HFFc6 (cell line): ENCODE measurements at regions not wholly inside any gene's neighbourhood (a gene's known extent, or its start where the extent isn't known, plus 50 kb on each side); places are given as distances from the start of the nearest gene placed in this dataset.
"Not testable (repeated sequence)": the region's sequence is repeated elsewhere in the genome, so short reads cannot be mapped to it uniquely, and the experiment has no call there.

ENCODE experiments used
- DNase-seq: peaks from one replicate; pipeline ENCODE4 v3.0.0-alpha.2; 2018
- H3K27ac Mint-ChIP-seq: 2 replicates; pipeline ENCODE4 v1.8.0; 2020; ENCODE audit warnings: mild to moderate bottlenecking, mixed read lengths
- H3K27me3 Mint-ChIP-seq: 2 replicates; pipeline ENCODE4 v1.8.0; 2021; ENCODE audit warnings: mild to moderate bottlenecking, moderate library complexity, mixed read lengths; ENCODE audit not compliant: insufficient read depth
- H3K36me3 Mint-ChIP-seq: 2 replicates; pipeline ENCODE4 v1.8.0; 2021; ENCODE audit warnings: low read depth, mixed read lengths
- H3K4me1 Mint-ChIP-seq: 2 replicates; pipeline ENCODE4 v1.8.0; 2020; ENCODE audit warnings: low read depth, mixed read lengths
- H3K4me3 Mint-ChIP-seq: 2 replicates; pipeline ENCODE4 v1.8.0; 2020; ENCODE audit warnings: mild to moderate bottlenecking, moderate library complexity, mixed read lengths
- H3K9me3 Mint-ChIP-seq: 2 replicates; pipeline ENCODE4 v1.8.0; 2020; ENCODE audit warnings: mild to moderate bottlenecking, mixed read lengths
- TF ChIP-seq, protein P1 (sequence below): fragments of 200-600 bp; sonication (generic); IDR thresholded peaks from 2 replicates; pipeline ENCODE4 v1.5.0; 2021; ENCODE audit warnings: antibody characterized with exemption, mild to moderate bottlenecking

- Mint-ChIP-seq H3K36me3 (no peaks in the 10 kb centered on the region), H3K4me1 (no peaks in the 10 kb centered on the region), H3K4me3 (no peak overlapping the region), H3K27ac (no peak overlapping the region), H3K27me3 (0 out of 2 replicates have a peak, but pooled peaks cover 2% of the 10 kb centered on the region), H3K9me3 (peaks cover 35% of the 10 kb centered on the region)
- TF ChIP-seq, protein P1, sequence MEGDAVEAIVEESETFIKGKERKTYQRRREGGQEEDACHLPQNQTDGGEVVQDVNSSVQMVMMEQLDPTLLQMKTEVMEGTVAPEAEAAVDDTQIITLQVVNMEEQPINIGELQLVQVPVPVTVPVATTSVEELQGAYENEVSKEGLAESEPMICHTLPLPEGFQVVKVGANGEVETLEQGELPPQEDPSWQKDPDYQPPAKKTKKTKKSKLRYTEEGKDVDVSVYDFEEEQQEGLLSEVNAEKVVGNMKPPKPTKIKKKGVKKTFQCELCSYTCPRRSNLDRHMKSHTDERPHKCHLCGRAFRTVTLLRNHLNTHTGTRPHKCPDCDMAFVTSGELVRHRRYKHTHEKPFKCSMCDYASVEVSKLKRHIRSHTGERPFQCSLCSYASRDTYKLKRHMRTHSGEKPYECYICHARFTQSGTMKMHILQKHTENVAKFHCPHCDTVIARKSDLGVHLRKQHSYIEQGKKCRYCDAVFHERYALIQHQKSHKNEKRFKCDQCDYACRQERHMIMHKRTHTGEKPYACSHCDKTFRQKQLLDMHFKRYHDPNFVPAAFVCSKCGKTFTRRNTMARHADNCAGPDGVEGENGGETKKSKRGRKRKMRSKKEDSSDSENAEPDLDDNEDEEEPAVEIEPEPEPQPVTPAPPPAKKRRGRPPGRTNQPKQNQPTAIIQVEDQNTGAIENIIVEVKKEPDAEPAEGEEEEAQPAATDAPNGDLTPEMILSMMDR: no peak
- no peak for DNase-seq
These were observed 485.4 kb downstream of the AMY1C start for GRCh38 chr1:104235141-104235540.

DNA sequence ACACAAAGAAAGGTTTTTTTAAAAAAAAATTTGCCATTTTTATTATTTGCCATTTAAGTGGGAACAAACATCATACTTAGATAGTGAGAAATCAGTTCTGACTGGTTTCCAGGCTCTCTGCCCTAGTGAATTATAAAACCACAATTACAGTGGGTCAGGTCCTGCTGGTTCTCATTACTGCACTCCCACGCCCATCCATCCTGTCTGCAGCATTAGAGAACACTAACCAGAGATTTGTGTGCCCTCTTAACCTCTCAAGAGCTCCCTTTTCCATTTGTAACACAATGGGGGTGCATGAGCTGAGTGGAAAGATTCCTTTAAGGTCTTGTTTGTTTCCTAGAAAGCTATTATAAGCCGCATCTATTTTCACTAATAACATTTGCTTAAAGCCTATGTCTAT lies 489.3 kb downstream of the AMY1C start:
- TF ChIP-seq, protein P1: no peak
- H3K27me3 Mint-ChIP-seq: 0 out of 2 replicates have a peak, but pooled peaks cover 2% of the 10 kb centered on the region
- no peak overlapping the region for H3K4me3 Mint-ChIP-seq
- H3K9me3 Mint-ChIP-seq: peaks cover 41% of the 10 kb centered on the region
- no peak for DNase-seq
- no peaks in the 10 kb centered on the region for H3K4me1 Mint-ChIP-seq
- no peaks in the 10 kb centered on the region for H3K36me3 Mint-ChIP-seq
- H3K27ac Mint-ChIP-seq: no peak overlapping the region

GRCh38 chr1:104248385-104248784 lies 498.7 kb downstream of the AMY1C start:
- DNase-seq: no peak
- Mint-ChIP-seq H3K9me3 (peaks cover 21% of the 10 kb centered on the region), H3K36me3 (no peaks in the 10 kb centered on the region), H3K27ac (no peak overlapping the region), H3K27me3 (no peaks in the 10 kb centered on the region; the same call in 1 of the 2 replicates), H3K4me1 (no peaks in the 10 kb centered on the region), H3K4me3 (no peak overlapping the region)
- TF ChIP-seq, protein P1: no peak

- DNase-seq: no peak
- H3K36me3 Mint-ChIP-seq: peaks cover 4% of the 10 kb centered on the region; the same call in 1 of the 2 replicates
- no peaks in the 10 kb centered on the region; the same call in 1 of the 2 replicates for H3K27me3 Mint-ChIP-seq
- H3K4me1 Mint-ChIP-seq: no peaks in the 10 kb centered on the region
- peaks cover 28% of the 10 kb centered on the region for H3K9me3 Mint-ChIP-seq
- no peak overlapping the region for H3K27ac Mint-ChIP-seq
- no peak overlapping the region for H3K4me3 Mint-ChIP-seq
- TF ChIP-seq, protein P1: no peak
These were observed 509.8 kb downstream of the AMY1C start for GRCh38 chr1:104259481-104259880.

DNA sequence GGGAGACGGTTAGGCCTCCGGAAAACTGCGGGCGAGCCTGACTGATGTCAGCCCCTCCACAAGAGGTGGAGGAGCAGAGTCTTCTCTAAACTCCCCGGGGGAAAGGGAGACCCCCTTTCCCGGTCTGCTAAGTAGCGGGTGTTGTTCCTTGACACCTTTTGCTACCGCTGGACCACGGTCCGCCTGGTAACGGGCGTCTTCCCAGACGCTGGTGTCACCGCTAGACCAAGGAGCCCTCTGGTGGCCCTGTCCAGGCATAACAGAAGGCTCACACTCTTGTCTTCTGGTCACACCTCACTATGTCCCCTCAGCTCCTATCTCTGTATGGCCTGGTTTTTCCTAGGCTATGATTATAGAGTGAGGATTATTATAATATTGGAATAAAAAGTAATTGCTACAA lies 513.4 kb downstream of the AMY1C start:
- not testable (repeated sequence) for H3K27me3 Mint-ChIP-seq, H3K36me3 Mint-ChIP-seq, H3K4me3 Mint-ChIP-seq

GRCh38 chr1:104264521-104264920 lies 514.8 kb downstream of the AMY1C start:
- Mint-ChIP-seq H3K27me3 (peaks cover 1% of the 10 kb centered on the region; the same call in 1 of the 2 replicates), H3K27ac (no peak overlapping the region), H3K36me3 (peaks cover 4% of the 10 kb centered on the region; the same call in 1 of the 2 replicates), H3K4me1 (no peaks in the 10 kb centered on the region), H3K9me3 (peaks cover 36% of the 10 kb centered on the region), H3K4me3 (no peak overlapping the region)
- TF ChIP-seq, protein P1: no peak
- DNase-seq: no peak

More for the DNA sequence above, 513.4 kb downstream of the AMY1C start:
- H3K9me3 Mint-ChIP-seq: peaks cover 40% of the 10 kb centered on the region
- not testable (repeated sequence) for H3K4me1 Mint-ChIP-seq, H3K27ac Mint-ChIP-seq, DNase-seq
